HG03139 (cell line): ENCODE measurements at regions not wholly inside any gene's neighbourhood (a gene's known extent, or its start where the extent isn't known, plus 50 kb on each side); places are given as distances from the start of the nearest gene placed in this dataset.
"Not testable (repeated sequence)": the region's sequence is repeated elsewhere in the genome, so short reads cannot be mapped to it uniquely, and the experiment has no call there.

Experiments used
- ATAC-seq: cut with Tn5 transposase; IDR thresholded peaks from one replicate; pipeline ENCODE4 v1.9.1; 2021; ENCODE audit not compliant: unreplicated experiment

DNA sequence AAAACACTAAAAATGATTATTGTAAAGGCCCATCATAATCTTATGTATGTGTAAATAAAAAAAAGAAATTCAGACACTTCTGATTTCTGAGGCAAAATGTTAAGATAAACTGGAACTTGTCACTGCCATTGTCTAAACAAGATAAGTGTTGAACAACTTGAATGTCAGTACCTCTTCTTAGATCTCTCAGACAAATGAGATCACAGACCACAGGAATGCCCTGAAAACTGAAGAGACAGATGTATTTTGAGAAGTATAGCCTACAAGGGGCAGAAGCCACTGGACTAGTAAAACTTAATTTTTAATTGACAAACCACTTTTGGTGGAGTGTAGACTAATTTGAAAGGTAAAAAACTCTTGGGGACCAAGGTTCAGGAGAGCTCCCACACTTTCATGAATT, 375.5 kb upstream of the SLITRK5 start:
- no peak for ATAC-seq

DNA sequence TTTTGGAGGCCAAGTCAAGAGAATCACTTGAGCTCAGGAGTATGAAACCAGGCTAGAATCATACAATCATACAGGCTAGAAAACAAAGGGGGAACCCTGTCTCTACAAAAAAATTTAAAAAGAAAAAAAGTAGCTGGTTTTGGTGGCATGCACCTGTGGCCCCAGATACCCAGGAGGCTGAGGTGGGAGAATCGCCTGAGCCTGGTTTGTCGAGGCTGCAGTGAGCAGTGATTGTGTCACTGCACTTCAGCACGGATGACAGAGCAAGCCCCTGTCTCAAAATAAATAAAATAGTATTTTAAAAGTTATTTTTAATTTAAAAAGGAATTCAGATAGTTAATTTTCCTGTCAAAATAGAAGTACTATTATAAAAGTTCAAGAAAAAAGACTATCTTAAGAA, 369.1 kb upstream of the SLITRK5 start:
- no peak for ATAC-seq

DNA sequence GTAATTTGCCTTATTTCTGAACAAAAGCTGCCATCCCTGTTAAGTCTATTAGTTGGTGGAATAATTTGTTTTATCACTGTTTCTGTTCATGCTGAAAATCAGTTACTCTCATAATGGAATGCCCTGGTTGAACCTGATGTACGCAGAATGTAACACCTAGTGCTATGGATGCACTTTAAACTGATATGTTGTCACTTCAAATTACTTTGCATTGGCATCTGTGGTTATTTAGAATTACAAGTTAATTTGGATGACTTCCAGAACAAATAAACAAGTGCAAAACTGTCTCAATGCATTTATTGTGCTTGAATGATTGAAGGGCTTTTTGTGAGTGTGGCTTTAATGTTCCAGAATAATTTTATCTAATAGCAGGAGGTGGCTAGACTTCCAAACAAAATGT, 368.2 kb upstream of the SLITRK5 start:
- ATAC-seq: no peak

DNA sequence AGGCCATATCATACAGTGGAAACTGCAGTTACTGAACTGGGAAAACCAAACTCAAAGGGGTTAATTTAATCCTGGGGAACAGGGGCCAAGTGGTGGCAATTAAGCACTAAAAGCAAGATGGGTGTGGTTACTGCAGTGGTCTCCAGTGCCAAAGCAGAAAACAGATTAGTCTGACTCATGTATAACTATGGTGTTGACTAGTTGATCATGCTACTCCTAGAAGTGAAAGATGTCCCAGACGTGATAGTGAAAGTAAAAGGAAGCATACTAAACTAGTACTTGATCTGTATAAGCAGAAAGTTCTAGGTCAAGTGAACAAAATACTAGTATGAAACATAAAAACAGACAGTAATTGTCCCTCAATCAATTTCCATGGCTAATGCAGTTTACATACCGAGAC, 360.0 kb upstream of the SLITRK5 start:
- no peak for ATAC-seq

DNA sequence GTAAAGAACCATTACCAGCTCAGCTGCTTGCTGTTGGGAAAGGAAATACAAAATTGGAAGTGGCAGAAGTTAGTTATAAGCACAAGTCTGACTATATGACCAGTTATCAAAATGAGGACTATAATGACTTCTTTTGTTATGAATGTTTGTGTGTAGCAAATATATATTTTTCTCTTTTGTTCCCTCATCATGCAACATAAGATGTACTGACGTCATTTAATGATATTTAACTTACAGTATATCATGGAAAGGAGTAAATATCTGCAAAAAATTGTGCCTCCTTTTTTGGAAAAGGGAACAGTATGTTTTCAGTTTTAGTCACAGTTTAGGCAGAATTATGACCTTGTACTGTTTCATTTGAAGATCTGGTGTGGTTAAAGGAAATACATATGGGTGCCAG, 356.3 kb upstream of the SLITRK5 start:
- ATAC-seq: no peak

DNA sequence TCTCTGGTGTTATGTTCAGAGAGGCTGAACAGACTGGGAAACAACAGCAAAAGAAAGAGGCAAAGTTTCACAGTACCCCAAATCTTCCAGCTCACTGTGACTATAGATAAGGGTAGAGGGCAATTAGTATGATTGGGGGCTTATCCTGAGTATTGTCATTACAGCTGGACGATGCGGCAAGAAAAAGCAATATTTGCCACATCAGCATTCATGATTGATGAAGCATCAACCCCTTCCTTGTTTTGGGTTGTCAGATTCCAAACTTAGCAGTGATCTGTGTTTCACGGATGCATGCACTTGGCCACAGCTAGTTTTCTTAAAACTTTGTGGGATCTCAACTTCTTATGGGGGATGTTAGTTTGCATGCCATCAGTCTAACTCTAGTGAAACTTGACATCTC, 348.8 kb upstream of the SLITRK5 start:
- no peak for ATAC-seq

DNA sequence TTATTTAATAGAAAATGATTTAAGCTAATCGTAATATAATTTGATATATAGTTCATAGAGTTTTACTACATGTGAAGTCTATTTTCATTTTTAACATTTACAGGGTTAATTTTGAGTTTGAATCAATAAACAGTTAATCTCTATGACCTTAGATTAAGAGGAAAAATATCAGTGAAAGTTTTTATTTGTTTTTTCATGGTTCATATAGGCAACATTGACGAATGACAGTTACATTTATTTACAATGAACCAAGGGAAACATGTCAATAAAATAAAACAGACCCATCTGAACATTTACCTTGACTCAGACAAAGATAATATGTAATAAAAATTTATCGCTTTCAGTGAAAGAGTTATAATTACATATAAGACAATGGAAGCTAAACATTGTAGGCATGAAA, 346.6 kb upstream of the SLITRK5 start:
- ATAC-seq: no peak

DNA sequence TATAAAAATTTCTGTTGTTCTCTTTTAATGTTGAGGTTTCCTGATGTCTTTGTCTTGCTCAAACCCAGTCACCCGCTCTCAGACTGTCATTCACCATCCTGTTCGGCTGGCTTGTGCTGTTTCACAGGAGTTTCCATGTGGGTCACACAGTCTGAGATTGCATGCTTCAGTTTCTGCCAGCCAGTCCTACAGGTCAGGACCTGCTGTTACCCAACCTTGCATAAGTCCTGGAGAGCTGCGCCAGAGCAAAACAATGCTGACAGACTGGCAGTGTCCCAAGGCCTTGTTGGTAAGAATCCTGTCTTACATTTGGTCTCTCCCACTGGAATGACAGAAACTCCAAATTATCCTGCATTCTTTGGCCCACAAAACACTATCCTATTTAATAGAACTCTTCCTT, 340.0 kb upstream of the SLITRK5 start:
- no peak for ATAC-seq

DNA sequence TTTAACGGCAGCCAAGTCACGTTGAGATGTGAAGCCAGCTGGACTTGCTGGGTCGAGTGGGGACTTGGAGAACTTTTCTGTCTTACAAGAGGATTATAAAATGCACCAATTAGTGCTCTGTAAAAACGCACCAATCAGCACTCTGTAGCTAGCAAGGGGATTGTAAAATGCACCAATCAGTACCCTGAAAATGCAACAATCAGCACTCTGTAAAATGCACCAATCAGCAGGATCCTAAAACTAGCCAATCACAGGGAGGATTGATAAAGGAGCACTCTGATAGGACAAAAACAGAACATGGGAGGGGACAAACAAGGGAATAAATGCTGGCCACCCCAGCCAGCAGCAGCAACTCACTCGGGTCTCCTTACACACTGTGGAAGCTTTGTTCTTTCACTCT, 337.6 kb upstream of the SLITRK5 start:
- no peak for ATAC-seq

DNA sequence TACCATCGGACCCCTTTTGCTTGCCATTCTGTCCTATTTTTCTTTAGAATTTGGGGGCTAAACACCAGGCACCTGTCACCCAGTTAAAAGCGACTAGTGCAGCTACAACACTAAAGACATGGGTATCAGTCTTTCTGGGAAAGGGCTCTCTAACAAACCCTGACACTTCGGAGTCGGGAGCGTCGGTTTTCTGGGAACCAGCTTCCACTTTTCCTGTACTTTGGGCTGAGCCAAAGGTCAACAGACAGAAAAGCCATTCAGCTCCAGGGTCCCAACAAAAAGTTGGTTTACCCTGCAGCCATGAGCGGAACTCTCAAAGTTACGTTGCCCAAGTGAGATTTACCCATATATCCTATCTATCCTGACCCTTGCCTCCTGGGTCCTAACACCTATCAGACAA, 337.0 kb upstream of the SLITRK5 start:
- no peak for ATAC-seq

DNA sequence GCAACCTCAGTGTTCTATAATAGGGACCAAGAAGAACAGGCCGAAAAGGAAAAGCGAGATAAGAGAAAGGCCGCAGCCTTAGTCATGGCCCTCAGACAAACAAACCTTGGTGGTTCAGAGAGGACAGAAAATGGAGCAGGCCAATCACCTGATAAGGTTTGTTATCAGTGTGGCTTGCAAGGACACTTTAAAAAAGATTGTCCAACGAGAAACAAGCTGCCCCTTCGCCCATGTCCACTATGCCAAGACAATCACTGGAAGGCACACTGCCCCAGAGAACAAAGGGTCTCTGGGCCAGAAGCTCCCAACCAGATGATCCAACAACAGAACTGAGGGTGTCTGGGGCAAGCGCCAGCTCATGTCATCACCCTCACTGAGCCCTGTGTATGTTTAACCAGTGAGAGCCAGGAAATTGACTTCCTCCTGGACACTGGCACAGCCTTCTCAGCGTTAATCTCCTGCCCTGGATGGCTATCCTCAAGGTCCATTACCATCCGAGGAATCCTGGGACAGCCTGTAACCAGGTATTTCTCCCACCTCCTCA, 334.8 kb upstream of the SLITRK5 start:
- ATAC-seq: not testable (repeated sequence)

DNA sequence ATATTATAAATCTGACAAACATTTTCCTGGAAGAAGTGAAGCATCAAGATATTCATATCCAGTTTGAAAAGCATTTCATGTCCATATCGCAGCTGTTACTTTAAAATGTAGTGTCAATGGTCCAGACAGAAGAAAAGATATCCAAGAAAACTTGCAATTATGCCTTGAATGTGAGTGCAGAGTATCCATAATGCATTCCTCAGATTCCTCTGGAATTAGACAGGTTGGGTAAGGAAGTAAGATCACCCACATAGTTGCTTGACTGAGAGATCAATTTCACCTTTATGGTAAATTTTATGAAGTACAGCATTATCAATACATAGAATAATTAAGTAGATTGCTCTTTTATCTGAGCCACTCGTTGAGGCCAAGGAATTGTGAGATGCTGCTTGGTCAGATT, 327.0 kb upstream of the SLITRK5 start:
- ATAC-seq: no peak

DNA sequence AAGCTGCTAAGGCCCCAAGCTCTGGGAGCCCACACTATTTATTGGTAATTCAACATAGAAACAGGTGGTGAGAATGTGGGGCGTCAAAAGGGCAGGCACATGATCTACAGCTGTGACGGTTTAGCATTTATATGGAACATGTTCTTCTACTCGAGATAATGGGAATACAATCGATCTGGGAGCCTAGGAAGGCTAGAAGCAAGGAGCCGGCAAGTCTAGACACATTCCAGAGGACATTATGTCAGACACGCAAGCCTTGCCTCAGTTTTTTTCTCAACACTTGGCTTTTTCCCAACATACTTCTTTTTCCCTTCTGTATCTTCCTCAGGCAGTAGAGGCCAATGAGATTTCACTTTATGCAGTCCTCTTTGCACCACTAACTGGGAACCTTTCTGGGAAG, 315.7 kb upstream of the SLITRK5 start:
- ATAC-seq: no peak

DNA sequence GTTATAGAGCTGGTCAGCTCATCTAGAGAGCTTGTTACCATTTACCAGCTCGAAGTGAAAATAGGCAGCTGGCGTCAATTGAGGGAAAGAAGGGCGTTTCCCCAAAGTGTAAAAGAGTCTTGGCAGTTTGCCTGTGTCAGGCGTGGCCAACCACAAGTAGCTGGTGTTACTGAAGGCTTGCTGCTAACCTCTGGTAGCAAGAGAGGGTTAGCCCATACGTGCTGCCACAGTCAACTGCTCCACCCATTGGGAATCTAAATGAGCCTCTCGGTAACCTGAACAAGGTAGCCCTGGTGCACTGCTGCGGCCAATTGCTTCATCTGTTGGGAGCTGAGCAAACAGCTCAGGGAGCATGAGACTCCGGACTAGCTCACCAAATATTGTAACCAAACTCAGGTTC, 314.9 kb upstream of the SLITRK5 start:
- ATAC-seq: no peak

DNA sequence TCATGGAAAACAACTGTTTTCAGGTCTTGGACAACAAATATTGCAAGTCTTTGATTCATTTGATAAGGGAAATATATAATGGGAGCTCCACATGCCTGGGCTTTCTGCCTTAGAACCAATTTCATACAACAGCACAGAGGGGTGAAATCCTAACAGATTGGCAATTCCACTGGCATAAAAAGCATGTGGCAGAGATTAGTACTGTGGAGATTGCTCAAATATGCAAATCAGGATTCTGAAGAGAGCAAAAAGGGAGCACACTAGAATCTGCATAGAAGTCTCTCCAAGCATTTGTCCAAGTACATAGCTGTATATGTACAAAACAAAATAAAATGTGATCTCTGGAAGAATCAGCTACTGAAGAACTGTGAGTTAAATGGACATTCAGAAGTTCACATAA, 312.9 kb upstream of the SLITRK5 start:
- no peak for ATAC-seq

DNA sequence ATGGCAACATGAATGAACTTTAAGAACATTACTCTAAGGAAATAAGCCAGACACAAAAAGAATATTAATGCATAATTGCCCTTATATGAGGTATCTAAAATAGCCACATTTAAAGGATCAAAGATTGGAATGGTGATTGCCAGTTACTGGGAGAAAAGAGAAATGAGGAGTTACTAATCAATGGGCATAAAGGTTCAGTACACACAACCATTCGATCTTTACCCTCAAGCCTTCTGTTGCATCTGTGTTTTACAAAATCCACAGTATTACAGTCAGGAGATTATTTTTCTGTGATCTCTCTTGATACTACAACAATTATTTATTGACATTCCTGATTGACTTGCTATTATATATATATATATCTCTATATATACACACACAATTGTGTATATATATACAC, 310.0 kb upstream of the SLITRK5 start:
- no peak for ATAC-seq

DNA sequence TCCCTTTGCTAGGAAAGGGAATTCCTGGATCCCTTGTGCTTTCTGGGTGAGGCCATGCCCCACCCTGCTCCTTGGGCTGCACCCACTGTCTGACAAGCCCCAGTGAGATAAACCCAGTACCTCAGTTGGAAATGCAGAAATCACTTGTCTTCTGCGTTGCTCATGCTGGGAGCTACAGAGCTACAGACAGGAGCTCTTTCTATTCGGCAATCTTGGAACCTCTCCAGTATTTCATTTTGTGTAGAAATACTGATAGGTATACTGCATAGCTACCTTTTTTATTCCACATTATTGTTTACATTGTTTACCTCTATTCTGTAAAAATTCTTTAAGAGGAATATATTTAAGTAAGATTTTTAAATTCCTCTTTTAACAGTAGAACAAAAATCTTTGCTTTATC, 302.5 kb upstream of the SLITRK5 start:
- ATAC-seq: no peak

DNA sequence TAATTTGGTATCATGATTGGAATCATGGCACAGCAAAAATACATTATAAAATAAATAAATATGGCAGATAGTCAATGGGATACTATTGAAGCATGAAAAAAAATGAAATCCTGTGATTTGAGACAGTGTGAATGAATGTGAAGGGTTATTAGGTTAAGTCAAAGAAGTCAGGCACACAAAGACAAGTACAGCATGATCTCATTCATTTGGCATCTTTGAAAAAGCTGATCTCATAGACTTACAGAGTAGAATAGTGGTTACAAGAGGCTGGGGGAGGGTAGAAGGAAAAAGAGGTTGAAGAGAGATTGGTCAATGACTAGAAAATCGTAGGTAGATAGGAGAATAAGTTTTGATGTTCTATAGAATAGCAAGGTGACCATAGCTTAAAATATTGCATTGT, 295.1 kb upstream of the SLITRK5 start:
- no peak for ATAC-seq

DNA sequence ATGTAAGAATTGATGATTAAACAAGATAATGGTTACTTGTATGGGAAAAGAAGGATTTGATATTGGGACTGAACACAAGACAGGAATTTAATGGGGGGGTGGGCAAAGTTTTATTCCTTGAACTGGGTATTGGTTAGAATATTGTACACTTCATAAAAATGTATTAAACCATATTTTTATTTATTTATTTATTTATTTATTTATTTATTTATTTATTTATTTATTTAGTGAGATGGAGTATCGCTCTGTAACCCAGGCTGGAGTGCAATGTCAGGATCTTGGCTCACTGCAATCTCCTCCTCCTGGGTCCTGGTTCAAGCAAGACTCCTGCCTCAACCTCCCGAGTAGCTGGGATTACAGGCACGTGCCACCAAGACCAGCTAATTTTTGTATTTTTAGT, 287.1 kb upstream of the SLITRK5 start:
- ATAC-seq: no peak

DNA sequence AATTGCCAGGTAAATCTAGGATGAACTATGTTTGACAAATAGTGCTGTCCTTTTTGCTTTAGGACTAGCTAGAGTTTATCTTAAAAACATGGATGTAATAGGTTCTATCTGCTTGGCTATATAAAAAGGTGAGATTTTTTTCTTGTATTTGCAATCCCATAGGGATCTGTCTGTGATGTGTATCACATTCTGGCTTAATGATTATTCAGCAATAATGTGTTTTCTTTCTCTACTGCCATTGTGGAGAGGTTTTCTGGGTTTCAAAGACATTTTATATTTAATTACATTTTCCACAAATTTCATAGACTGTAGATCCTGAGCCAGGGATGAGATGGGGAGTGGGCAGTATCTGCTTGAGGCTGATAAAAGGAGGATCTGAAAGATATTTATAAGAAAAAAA, 277.8 kb upstream of the SLITRK5 start:
- no peak for ATAC-seq

DNA sequence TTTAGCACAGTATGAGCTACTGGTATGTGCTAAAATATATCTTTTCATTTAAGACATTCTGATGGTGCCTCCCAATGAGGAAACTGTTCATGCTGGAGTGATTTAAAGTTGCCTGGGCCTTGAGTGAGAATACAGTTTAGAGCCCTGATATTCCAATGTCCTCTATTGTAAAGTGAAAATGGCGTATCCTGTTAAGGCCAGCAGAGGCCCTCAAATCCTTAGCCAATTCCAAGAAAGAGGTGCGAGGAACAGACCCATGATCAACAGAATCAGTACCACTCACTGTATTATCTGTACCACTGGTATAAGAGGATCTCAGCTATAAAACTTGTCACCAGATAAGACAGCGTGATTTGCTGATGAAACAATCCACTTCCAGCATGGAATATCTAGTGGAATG, 273.1 kb upstream of the SLITRK5 start:
- no peak for ATAC-seq

DNA sequence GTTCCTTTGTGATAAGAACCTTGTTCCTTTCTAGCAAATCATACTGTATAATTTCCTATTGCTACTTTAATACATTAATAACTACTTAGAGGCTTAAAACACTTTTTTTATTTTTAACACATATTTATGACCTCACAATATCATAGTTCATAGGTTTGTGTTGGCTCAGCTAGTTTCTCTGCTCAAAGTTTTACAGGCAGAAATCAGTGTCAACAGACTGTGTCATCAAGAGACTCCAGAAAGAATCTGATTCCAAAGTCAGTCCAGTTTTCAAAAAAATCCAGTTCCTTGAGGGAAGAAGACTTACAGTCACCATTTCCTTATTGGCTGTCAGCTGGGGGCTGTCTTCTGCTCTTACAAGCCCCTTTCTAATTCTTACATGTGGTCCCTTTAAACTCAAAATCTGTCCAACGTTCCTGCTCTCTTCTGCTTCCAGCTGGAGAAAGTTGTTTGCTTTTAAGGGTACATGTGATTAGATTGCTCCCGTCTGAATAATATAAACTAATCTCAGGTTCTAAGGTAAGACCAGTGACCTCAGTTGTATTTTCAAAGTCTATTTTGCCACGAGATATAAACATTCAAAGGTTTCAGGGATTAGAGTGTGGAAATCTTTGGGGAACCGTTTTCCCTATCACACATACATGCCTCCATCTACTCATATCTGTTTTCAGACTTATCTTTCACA, 267.3 kb upstream of the SLITRK5 start:
- ATAC-seq: no peak

DNA sequence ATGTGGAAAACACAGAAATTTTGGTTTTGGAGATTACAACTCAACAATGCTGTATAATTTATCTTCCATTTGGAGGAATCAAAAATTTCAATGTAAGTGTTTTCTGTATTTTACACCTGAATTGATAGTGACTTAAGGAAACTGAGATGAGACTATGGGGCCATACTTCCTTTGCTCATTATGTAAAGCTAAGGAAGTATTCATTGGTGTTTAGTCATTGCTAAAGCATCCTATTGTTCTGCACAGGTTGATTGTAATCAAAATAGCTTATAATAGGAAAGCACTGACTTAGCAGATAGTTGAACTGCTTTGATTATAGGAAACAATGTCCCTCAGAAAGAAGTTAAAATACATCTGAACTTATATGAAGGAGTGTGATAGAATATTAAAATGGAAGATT, 244.4 kb upstream of the SLITRK5 start:
- no peak for ATAC-seq
